Stimulated activated naive B cell treated with anti-CD40 and anti-IgM and Interleukin-4, amounts not matched to agents 10 μg/mL and 1 μg/mL and 100 μg/mL, for 72 hours (primary cell): ENCODE measurements at regions not wholly inside any gene's neighbourhood (a gene's known extent, or its start where the extent isn't known, plus 50 kb on each side); places are given as distances from the start of the nearest gene placed in this dataset.
"Not testable (repeated sequence)": the region's sequence is repeated elsewhere in the genome, so short reads cannot be mapped to it uniquely, and the experiment has no call there.

Experiments used
- ATAC-seq, 2 donors: fragments of 150-1000 bp; cut with Tn5 transposase; replicated peaks; 2 replicates each; pipeline ENCODE4 v1.10.0; 2021; ENCODE audit warnings: moderate library complexity in 1 of 2
- DNase-seq: peaks from one replicate; pipeline ENCODE4 v3.0.0; 2021
- H3K27ac Mint-ChIP-seq: one replicate; pipeline ENCODE4 v1.8.0; 2022; ENCODE audit warnings: mild to moderate bottlenecking, mixed read lengths
- H3K27me3 Mint-ChIP-seq, 2 donors: one replicate each; pipeline ENCODE4 v1.8.0; 2022; ENCODE audit warnings: mixed read lengths in 2 of 2
- H3K36me3 Mint-ChIP-seq, 2 donors: one replicate each; pipeline ENCODE4 v1.8.0; 2022; ENCODE audit warnings: mixed read lengths in 2 of 2, mild to moderate bottlenecking in 1 of 2
- H3K4me1 Mint-ChIP-seq, 2 donors: one replicate each; pipeline ENCODE4 v1.8.0; 2022; ENCODE audit warnings: mixed read lengths in 2 of 2, mild to moderate bottlenecking in 1 of 2
- H3K4me3 Mint-ChIP-seq, 2 donors: one replicate each; pipeline ENCODE4 v1.8.0; 2022; ENCODE audit warnings: mild to moderate bottlenecking in 2 of 2, mixed read lengths in 2 of 2, moderate library complexity in 1 of 2
- H3K9me3 Mint-ChIP-seq, 2 donors: one replicate each; pipeline ENCODE4 v1.8.0; 2022; ENCODE audit warnings: mixed read lengths in 2 of 2, mild to moderate bottlenecking in 1 of 2

- DNase-seq (peak; percentile 77), ATAC-seq (peak; percentile 93 to 94)
- Mint-ChIP-seq H3K27ac (no peak overlapping the region), H3K36me3 (no peaks in the 10 kb centered on the region), H3K9me3 (no peaks in the 10 kb centered on the region), H3K4me1 (peaks cover 27 to 42% of the 10 kb centered on the region in 2 donors), H3K4me3 (no peak overlapping the region), H3K27me3 (peaks cover 5 to 10% of the 10 kb centered on the region in 2 donors)
These were observed 115.7 kb upstream of the LSM6 start for GRCh38 chr4:146059865-146060264.

DNA sequence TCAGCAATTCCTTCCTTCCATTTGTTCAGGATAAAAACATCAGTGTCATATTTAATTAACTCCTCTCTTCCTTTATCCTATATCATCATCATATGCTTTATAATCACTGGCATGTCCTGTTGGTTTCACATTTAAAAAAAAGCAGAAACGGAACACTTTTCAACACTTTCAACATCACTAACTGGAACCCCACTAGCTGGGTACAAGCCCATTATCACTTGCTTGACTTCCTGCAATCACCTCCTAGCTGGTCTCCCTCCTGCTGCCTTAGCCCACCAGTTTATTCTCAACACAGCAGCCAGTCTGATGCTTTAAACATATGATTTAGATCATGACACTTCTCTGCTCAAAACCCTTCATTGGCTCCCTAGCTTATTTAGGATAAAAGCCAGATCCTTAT is 116.4 kb upstream of the LSM6 start:
- Mint-ChIP-seq H3K36me3 (no peaks in the 10 kb centered on the region), H3K27me3 (peaks cover 5 to 14% of the 10 kb centered on the region in 2 donors), H3K4me3 (no peak overlapping the region), H3K4me1 (peaks cover 31 to 41% of the 10 kb centered on the region in 2 donors), H3K27ac (no peak overlapping the region), H3K9me3 (no peaks in the 10 kb centered on the region)
- DNase-seq (peak; percentile 27), ATAC-seq (peak; percentile 69 to 72)

DNA sequence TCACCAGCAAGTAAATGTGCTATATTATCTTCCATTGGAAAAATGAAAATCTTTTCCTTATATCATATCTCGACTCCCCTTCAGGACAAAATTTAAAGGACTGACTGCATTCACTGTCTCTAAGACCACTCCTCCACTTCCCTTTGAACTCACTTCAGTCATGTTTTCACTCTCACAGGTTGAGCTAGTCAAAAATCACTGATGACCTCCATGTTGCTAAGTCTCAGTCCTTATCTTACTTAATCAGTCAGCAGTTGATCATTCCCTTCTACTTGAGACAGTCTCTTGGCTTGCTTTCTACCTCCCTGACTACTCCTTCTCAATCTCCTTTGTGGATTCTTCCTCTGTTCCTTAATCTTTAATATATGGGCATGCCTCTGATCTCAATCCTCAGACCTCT is 117.0 kb upstream of the LSM6 start:
- no peak for ATAC-seq
- H3K4me1 Mint-ChIP-seq: peaks cover 25 to 35% of the 10 kb centered on the region in 2 donors
- no peak overlapping the region for H3K4me3 Mint-ChIP-seq
- H3K27me3 Mint-ChIP-seq: peaks cover 5 to 9% of the 10 kb centered on the region in 2 donors
- DNase-seq: no peak
- no peaks in the 10 kb centered on the region for H3K36me3 Mint-ChIP-seq
- no peaks in the 10 kb centered on the region for H3K9me3 Mint-ChIP-seq
- no peak overlapping the region for H3K27ac Mint-ChIP-seq

GRCh38 chr4:146054676-146055075 is 116.1 kb upstream of the ZNF827 start:
- Mint-ChIP-seq H3K27me3 (peaks cover 5 to 8% of the 10 kb centered on the region in 2 donors), H3K4me1 (peaks cover 16 to 34% of the 10 kb centered on the region in 2 donors), H3K9me3 (peaks cover 0 to 2% of the 10 kb centered on the region in 2 donors), H3K36me3 (no peaks in the 10 kb centered on the region), H3K4me3 (no peak overlapping the region), H3K27ac (no peak overlapping the region)
- ATAC-seq (no peak), DNase-seq (no peak)

DNA sequence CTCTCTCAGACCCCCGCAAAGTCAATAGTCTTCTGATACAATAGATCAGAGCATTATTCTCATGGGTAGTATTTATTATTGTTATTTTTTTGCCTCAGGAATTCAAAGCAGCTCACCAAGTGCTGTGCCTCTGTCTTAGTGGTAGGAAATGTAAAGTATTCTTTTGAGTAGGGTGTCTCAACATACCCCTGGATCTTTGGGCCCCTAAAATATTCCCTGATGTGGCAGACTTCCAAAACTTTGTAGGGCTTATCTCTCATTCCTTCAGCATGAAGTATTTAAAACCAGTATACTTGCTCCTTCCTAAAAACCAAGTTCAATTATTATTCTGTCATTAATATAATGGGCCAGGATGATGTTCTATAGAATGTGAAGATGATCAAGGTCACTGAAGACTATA is 115.3 kb upstream of the ZNF827 start:
- H3K4me3 Mint-ChIP-seq: no peak overlapping the region
- H3K27ac Mint-ChIP-seq: no peak overlapping the region
- ATAC-seq: no peak
- peaks cover 16 to 38% of the 10 kb centered on the region in 2 donors for H3K4me1 Mint-ChIP-seq
- peaks cover 0 to 2% of the 10 kb centered on the region in 2 donors for H3K9me3 Mint-ChIP-seq
- no peak for DNase-seq
- H3K27me3 Mint-ChIP-seq: peaks cover 5 to 8% of the 10 kb centered on the region in 2 donors
- no peaks in the 10 kb centered on the region for H3K36me3 Mint-ChIP-seq

DNA sequence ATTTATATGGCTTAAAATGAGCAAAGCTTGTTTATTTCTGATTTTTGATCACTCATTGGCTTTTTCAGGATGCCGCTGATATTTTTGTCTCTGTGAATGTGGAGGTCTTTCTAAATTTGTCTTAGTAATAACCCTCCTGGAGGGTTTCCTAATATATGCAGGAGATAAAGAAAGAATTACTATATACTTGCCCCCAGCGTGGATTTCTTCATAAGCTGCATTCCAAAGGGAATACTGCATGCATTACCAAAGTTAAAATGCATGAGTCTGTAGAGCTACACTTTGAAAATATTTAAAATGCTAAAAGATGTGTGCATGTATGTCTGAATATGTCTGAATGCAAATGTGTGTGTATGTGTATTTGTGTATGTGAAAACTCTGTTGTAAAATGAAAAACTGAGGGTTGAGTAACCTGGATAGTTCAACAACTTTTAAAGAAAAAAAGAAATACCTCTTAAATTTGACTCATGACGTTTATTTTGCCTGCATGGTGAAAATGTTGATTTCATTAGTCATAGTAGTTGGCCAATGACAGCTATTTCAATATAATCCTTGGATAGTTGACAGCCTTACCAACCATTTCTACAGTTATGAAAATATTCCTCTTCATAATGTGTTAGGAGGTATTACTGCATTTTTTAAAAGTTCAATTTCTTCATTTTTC is 113.2 kb upstream of the ZNF827 start:
- H3K27me3 Mint-ChIP-seq: peaks cover 5 to 14% of the 10 kb centered on the region in 2 donors
- peaks cover 6 to 13% of the 10 kb centered on the region in 2 donors for H3K9me3 Mint-ChIP-seq
- no peak overlapping the region for H3K4me3 Mint-ChIP-seq
- no peak overlapping the region for H3K27ac Mint-ChIP-seq
- peaks cover 4 to 13% of the 10 kb centered on the region in 2 donors for H3K36me3 Mint-ChIP-seq
- DNase-seq (no peak), ATAC-seq (no peak)
- peaks cover 22 to 44% of the 10 kb centered on the region in 2 donors for H3K4me1 Mint-ChIP-seq

DNA sequence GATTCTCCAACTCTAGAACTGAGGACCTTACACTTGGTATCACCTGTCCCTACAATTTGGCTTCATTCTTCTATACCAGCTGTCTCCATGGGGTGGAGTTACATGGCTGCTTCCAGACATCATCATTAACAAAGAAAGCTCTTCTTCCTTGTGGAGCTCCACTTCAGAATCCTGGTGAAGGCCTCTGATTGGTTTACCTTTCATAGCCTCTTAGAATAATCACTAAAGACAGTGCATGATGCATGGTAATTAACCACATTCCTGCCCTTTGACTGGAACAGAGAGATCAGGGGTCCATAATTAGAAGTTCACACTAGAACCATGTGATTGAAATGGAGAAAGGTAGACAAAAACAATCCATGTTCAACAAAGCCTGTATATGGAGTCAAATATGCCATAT is 112.6 kb upstream of the ZNF827 start:
- Mint-ChIP-seq H3K4me3 (no peak overlapping the region), H3K4me1 (peaks cover 22 to 44% of the 10 kb centered on the region in 2 donors), H3K9me3 (peaks cover 6 to 15% of the 10 kb centered on the region in 2 donors), H3K27ac (no peak overlapping the region), H3K27me3 (peaks cover 5 to 18% of the 10 kb centered on the region in 2 donors), H3K36me3 (peaks cover 4 to 13% of the 10 kb centered on the region in 2 donors)
- ATAC-seq: no peak
- no peak for DNase-seq

- H3K9me3 Mint-ChIP-seq: peaks cover 6 to 15% of the 10 kb centered on the region in 2 donors
- peaks cover 0 to 14% of the 10 kb centered on the region in 2 donors for H3K27me3 Mint-ChIP-seq
- DNase-seq (peak; percentile 42), ATAC-seq (peak; percentile 98)
- peaks cover 29 to 45% of the 10 kb centered on the region in 2 donors for H3K4me1 Mint-ChIP-seq
- peaks cover 4 to 13% of the 10 kb centered on the region in 2 donors for H3K36me3 Mint-ChIP-seq
- H3K27ac Mint-ChIP-seq: no peak overlapping the region
- H3K4me3 Mint-ChIP-seq: no peak overlapping the region
These were observed 111.2 kb upstream of the ZNF827 start for GRCh38 chr4:146049802-146050201.

GRCh38 chr4:146047768-146048167 is 109.1 kb upstream of the ZNF827 start:
- Mint-ChIP-seq H3K9me3 (peaks cover 8 to 15% of the 10 kb centered on the region in 2 donors), H3K4me1 (peaks cover 36 to 54% of the 10 kb centered on the region in 2 donors), H3K36me3 (peaks cover 4 to 21% of the 10 kb centered on the region in 2 donors)
- DNase-seq, H3K4me3 Mint-ChIP-seq, H3K27me3 Mint-ChIP-seq, ATAC-seq, H3K27ac Mint-ChIP-seq: not testable (repeated sequence)

GRCh38 chr4:146041139-146042004 is 102.7 kb upstream of the ZNF827 start:
- DNase-seq (no peak), ATAC-seq (peak; percentile 51 to 65)
- Mint-ChIP-seq H3K27ac (no peak overlapping the region), H3K27me3 (no peaks in the 10 kb centered on the region), H3K4me3 (no peak overlapping the region), H3K36me3 (peaks cover 0 to 8% of the 10 kb centered on the region in 2 donors), H3K9me3 (peaks cover 0 to 2% of the 10 kb centered on the region in 2 donors), H3K4me1 (peaks cover 27 to 32% of the 10 kb centered on the region in 2 donors)

DNA sequence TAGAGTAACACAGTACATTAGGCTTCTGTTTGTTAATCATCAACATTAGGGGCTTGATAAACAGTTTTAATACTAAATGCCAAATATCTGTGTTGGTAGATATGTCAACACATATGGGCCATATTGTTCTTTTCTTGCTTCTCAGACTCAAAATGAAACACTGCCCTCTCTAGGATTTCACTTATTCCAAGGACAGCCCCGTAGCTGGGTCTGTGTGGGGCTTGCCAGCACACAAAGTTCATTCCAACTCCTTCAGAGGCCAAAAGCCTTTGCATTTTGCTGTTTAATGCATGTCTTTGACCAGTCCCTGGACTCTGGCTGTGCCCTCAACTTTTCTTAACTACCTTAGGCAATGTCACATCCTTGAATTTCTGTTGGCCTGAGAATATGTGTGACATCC is 102.0 kb upstream of the ZNF827 start:
- no peaks in the 10 kb centered on the region for H3K27me3 Mint-ChIP-seq
- peak in 1 of 2 donors; percentile 19 for ATAC-seq

GRCh38 chr4:146033149-146033548 is 94.5 kb upstream of the ZNF827 start:
- Mint-ChIP-seq H3K27ac (peak overlapping the region; percentile 62), H3K36me3 (peaks cover 0 to 3% of the 10 kb centered on the region in 2 donors), H3K4me3 (no peak overlapping the region), H3K9me3 (peaks cover 0 to 8% of the 10 kb centered on the region in 2 donors), H3K4me1 (peaks cover 23 to 37% of the 10 kb centered on the region in 2 donors), H3K27me3 (peaks cover 0 to 7% of the 10 kb centered on the region in 2 donors)
- DNase-seq: no peak
- no peak for ATAC-seq

More for the DNA sequence above, 102.0 kb upstream of the ZNF827 start:
- DNase-seq: no peak
- peaks cover 24 to 31% of the 10 kb centered on the region in 2 donors for H3K4me1 Mint-ChIP-seq
- H3K4me3 Mint-ChIP-seq: no peak overlapping the region
- peaks cover 0 to 8% of the 10 kb centered on the region in 2 donors for H3K36me3 Mint-ChIP-seq
- H3K9me3 Mint-ChIP-seq: peaks cover 0 to 2% of the 10 kb centered on the region in 2 donors
- no peak overlapping the region for H3K27ac Mint-ChIP-seq

DNA sequence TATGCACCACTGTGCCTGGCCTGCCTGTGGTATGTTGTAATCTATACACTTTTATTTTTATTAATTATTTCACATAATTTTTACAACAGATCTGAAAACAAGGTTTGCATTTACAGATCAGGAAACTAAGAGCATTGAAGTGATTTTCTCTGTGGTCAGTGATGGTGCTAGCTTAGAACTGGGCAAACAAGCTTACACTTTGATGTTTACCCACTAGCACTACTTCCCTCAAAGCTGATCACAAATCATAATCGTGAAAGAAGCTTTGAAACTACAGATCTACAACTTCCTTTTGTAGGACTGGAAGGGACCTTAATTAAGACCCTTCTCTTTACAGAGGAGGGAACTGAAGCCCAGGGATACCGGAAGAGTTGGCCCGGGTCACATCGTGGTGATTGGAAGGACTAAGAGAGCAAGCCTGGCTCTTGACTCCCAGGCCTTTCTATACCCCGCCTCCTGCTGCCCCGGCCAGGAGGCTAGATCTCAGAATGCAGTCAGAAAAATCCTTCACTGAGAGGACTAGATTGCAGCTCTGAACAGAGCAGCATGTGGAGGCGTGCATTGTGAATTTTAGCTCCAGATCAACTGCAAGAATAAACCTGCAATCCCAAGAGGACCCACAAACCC is 93.7 kb upstream of the ZNF827 start:
- Mint-ChIP-seq H3K4me1 (peaks cover 23 to 37% of the 10 kb centered on the region in 2 donors), H3K27ac (peak overlapping the region; percentile 27), H3K9me3 (peaks cover 0 to 8% of the 10 kb centered on the region in 2 donors), H3K27me3 (peaks cover 0 to 7% of the 10 kb centered on the region in 2 donors), H3K36me3 (peaks cover 0 to 3% of the 10 kb centered on the region in 2 donors), H3K4me3 (no peak overlapping the region)
- ATAC-seq (no peak), DNase-seq (no peak)
